Upper lobe of left lung (tissue), 6 donors: ENCODE measurements at regions not wholly inside any gene's neighbourhood (a gene's known extent, or its start where the extent isn't known, plus 50 kb on each side); places are given as distances from the start of the nearest gene placed in this dataset.

Experiments
- ATAC-seq, 2 donors: fragments of 200-7000 bp; cut with Tn5 transposase; one replicate each; pipeline ENCODE4 v1.9.1; 2022; ENCODE audit warnings: mild to moderate bottlenecking in 2 of 2, moderate library complexity in 2 of 2; ENCODE audit not compliant: low FRiP score in 2 of 2
- DNase-seq, 2 donors: peaks; one replicate each; pipeline ENCODE4 v3.0.0-alpha.2; 2019 to 2020
- H3K27ac ChIP-seq, 4 donors: fragments of 200-600 bp; sonication (generic); one replicate each; pipeline ENCODE4 v1.5.1; 2016 to 2019
- H3K27me3 ChIP-seq, 4 donors: fragments of 200-600 bp; sonication (generic); one replicate each; pipeline ENCODE4 v1.5.1; 2017 to 2019
- H3K36me3 ChIP-seq, 4 donors: fragments of 200-600 bp; sonication (generic); one replicate each; pipeline ENCODE4 v1.5.1; 2016 to 2019
- H3K4me1 ChIP-seq, 4 donors: fragments of 200-600 bp; sonication (generic); one replicate each; pipeline ENCODE4 v1.5.1; 2018 to 2019
- H3K4me3 ChIP-seq, 4 donors: fragments of 200-600 bp; sonication (generic); one replicate each; pipeline ENCODE4 v1.5.1; 2017 to 2019; ENCODE audit warnings: mild to moderate bottlenecking in 2 of 4, moderate library complexity in 1 of 4
- H3K9me3 ChIP-seq, 4 donors: fragments of 200-600 bp; sonication (generic); one replicate each; pipeline ENCODE4 v1.5.1; 2018 to 2019
- EP300 ChIP-seq, 4 donors: sonication (generic); formaldehyde crosslinking; IDR thresholded peaks; one replicate each; pipeline ENCODE4 v1.5.1; 2017; ENCODE audit warnings: antibody characterized with exemption in 4 of 4, control low read depth in 2 of 4
- POLR2A ChIP-seq, 4 donors: fragments of 450-650 bp; IDR thresholded peaks; one replicate each; pipeline ENCODE4 v1.5.1; 2016 to 2017; ENCODE audit warnings: antibody characterized with exemption in 4 of 4, mild to moderate bottlenecking in 2 of 4
- POLR2AphosphoS5 ChIP-seq, 2 donors: sonication (generic); formaldehyde crosslinking; IDR thresholded peaks; one replicate each; pipeline ENCODE4 v1.5.1; 2017; ENCODE audit warnings: antibody characterized with exemption in 2 of 2
- WGBS, 2 donors: methylation state at CpG; one replicate each; pipeline ENCODE4 v1.1.5; 2017 to 2018; 5-methylcytosine and 5-hydroxymethylcytosine counted together
- TF ChIP-seq, protein P1 (sequence below), 6 experiments: fragments of 450-650 bp in 4 of 6; fragments of 200-600 bp in 2 of 6; sonication (generic) in 2 of 6; IDR thresholded peaks; one replicate each; pipeline ENCODE4 v1.5.1; 2016 to 2019; ENCODE audit warnings: antibody characterized with exemption in 6 of 6
- donor health status: DM: no; HTN: no; CAD: no; lungs with moderate emphysema.
- donor health status: DM: no; HTN: yes; CAD: no; lungs with severe emphysema.

DNA sequence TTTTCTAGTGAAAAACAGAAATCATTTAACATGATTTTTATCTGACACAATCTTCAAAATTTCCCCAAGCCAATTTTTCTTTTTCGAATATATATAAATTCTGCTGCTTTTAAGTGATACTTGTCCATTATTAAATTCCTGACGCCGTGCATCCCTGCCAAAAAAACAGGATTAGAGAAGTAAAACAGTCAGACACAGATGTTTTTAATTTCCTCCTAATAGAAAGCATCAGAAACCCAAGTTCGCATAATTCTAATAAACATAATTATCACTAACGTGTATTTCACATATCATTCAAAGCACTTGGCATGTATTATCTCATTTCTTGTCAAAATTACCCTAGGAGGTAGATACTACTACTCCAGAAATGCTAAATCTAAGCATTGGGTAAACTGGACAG is 179.5 kb downstream of the ZFP64 start:
- Histone ChIP-seq H3K27me3 (no peaks in the 10 kb centered on the region), H3K27ac (no peak overlapping the region), H3K9me3 (peaks cover 0 to 12% (median 11%) of the 10 kb centered on the region in 4 donors), H3K4me3 (no peak overlapping the region), H3K4me1 (no peaks in the 10 kb centered on the region), H3K36me3 (no peaks in the 10 kb centered on the region)
- ATAC-seq (no peak), DNase-seq (no peak)
- 78 to 82% methylated on average over 5 of the region's 5 CpGs for WGBS, 2 donors
- TF ChIP-seq, protein P1, sequence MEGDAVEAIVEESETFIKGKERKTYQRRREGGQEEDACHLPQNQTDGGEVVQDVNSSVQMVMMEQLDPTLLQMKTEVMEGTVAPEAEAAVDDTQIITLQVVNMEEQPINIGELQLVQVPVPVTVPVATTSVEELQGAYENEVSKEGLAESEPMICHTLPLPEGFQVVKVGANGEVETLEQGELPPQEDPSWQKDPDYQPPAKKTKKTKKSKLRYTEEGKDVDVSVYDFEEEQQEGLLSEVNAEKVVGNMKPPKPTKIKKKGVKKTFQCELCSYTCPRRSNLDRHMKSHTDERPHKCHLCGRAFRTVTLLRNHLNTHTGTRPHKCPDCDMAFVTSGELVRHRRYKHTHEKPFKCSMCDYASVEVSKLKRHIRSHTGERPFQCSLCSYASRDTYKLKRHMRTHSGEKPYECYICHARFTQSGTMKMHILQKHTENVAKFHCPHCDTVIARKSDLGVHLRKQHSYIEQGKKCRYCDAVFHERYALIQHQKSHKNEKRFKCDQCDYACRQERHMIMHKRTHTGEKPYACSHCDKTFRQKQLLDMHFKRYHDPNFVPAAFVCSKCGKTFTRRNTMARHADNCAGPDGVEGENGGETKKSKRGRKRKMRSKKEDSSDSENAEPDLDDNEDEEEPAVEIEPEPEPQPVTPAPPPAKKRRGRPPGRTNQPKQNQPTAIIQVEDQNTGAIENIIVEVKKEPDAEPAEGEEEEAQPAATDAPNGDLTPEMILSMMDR (IDR thresholded peaks at IDR 0.05) = no peak
- no peak for TF ChIP-seq POLR2A (IDR thresholded peaks at IDR 0.05)

DNA sequence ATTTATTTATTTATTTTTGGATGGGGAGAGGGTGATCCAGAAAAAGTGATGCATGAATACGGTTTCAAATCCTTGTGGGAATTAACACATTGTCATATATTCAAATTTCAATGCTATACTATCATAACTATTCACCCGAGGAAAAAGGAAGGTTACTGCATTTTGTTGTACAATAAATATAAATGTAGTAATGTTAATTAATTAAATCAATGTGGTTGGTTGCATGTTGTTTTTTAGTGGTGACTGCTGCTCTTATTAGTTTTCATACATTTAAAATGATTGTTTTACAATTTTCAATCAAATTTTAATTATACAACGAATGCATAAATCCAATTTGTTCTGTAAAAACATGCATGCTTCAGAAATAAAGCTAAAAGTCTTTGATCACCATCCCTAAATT is 180.5 kb downstream of the ZFP64 start:
- Histone ChIP-seq H3K27ac (no peak overlapping the region), H3K36me3 (no peaks in the 10 kb centered on the region), H3K4me1 (no peaks in the 10 kb centered on the region), H3K9me3 (peaks cover 0 to 12% (median 11%) of the 10 kb centered on the region in 4 donors), H3K4me3 (no peak overlapping the region), H3K27me3 (no peaks in the 10 kb centered on the region)
- DNase-seq (no peak), ATAC-seq (no peak)
- WGBS, 2 donors = 86% methylated on average over 3 of the region's 3 CpGs
- TF ChIP-seq POLR2A (IDR thresholded peaks at IDR 0.05) (no peak), EP300 (IDR thresholded peaks at IDR 0.05) (no peak), POLR2AphosphoS5 (IDR thresholded peaks at IDR 0.05) (no peak)
- TF ChIP-seq, protein P1 (IDR thresholded peaks at IDR 0.05) = no peak

DNA sequence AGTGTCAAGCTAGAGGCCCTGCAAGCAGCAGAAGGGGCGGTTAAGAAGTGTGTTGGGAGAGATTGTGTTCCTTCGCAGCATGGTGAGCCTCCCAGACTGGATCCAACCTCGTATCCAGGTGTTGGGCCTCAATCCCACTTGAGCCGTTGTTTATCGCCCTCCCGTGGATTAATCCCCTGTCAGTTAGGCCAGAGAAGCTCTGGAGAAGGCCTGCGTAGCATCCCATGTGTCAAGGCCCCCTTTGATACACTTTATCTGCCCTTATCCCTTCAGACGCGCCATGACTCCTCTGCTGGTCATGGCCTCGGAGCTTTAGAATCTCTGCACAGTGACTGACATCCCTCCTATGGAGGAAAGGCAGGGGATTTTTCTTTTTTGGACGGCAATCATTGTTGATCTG is 181.0 kb downstream of the ZFP64 start:
- no peaks in the 10 kb centered on the region for H3K27me3 ChIP-seq
- H3K36me3 ChIP-seq = no peaks in the 10 kb centered on the region
- peaks cover 0 to 12% (median 11%) of the 10 kb centered on the region in 4 donors for H3K9me3 ChIP-seq
- H3K4me1 ChIP-seq = no peaks in the 10 kb centered on the region
- ATAC-seq (no peak), DNase-seq (no peak)
- H3K4me3 ChIP-seq = no peak overlapping the region
- no peak overlapping the region for H3K27ac ChIP-seq
- WGBS, 2 donors = 70 to 73% methylated on average over 10 to 11 of the region's 11 CpGs
- TF ChIP-seq, protein P1 (IDR thresholded peaks at IDR 0.05) = no peak
- TF ChIP-seq POLR2A (IDR thresholded peaks at IDR 0.05) (no peak), EP300 (IDR thresholded peaks at IDR 0.05) (no peak), POLR2AphosphoS5 (IDR thresholded peaks at IDR 0.05) (no peak)

DNA sequence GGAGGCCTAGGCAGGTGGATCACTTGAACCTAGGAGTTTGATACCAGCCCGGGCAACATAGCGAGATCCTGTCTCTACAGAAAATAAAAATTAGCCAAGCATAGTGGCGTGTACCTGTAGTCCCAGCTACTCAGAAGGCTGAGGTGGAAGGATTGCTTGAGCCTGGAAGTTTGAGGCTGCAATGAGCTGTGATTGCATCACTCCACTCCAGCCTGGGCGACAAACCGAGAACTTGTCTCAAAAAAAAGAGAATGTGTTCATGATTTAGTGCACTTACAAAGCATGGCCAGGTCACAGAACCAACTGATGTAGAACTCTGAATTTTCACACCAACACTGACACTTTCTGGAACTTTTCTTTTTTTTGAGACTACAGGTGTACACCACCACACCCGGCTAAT is 182.7 kb downstream of the ZFP64 start:
- H3K27ac ChIP-seq = no peak overlapping the region
- ATAC-seq = no peak
- 74 to 88% methylated on average over 6 of the region's 6 CpGs for WGBS, 2 donors

DNA sequence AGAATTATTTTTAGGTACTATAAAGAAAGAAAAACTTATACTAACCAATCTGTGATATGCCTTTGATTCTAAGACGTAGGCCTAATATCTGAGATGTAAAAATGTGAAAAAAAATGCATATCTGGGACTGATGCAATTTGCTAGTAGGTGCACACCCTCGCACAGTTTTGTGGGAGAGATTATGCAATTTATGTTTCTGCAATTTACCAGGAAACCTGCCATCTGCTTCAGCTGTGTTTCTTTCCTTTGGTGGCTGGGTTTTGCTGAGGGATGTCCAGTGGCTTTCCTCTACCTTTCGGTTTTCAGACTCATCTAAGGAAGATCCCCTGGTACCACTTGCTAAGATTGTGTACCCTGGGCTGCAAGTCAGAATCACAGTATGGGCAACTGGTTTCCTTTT is 186.9 kb downstream of the ZFP64 start:
- no peak overlapping the region for H3K4me3 ChIP-seq
- H3K4me1 ChIP-seq = peaks cover 0 to 2% (median 0%) of the 10 kb centered on the region in 4 donors
- DNase-seq (no peak), ATAC-seq (peak in 1 of 2 donors; percentile 28)
- 48 to 57% methylated on average over 3 of the region's 3 CpGs for WGBS, 2 donors
- H3K27ac ChIP-seq = no peak overlapping the region
- no peaks in the 10 kb centered on the region for H3K27me3 ChIP-seq
- H3K9me3 ChIP-seq = no peaks in the 10 kb centered on the region
- TF ChIP-seq EP300 (IDR thresholded peaks at IDR 0.05) (no peak), POLR2A (IDR thresholded peaks at IDR 0.05) (no peak)
- TF ChIP-seq, protein P1 (IDR thresholded peaks at IDR 0.05) = no peak
- H3K36me3 ChIP-seq = no peaks in the 10 kb centered on the region

More for the DNA sequence above, 182.7 kb downstream of the ZFP64 start:
- H3K4me1 ChIP-seq = no peaks in the 10 kb centered on the region
- no peak for DNase-seq
- peaks cover 0 to 12% (median 11%) of the 10 kb centered on the region in 4 donors for H3K9me3 ChIP-seq
- no peaks in the 10 kb centered on the region for H3K36me3 ChIP-seq
- H3K4me3 ChIP-seq = no peak overlapping the region
- no peaks in the 10 kb centered on the region for H3K27me3 ChIP-seq
- no peak for TF ChIP-seq EP300 (IDR thresholded peaks at IDR 0.05)
- TF ChIP-seq, protein P1 (IDR thresholded peaks at IDR 0.05) = no peak
- TF ChIP-seq POLR2AphosphoS5 (IDR thresholded peaks at IDR 0.05) = no peak
- no peak for TF ChIP-seq POLR2A (IDR thresholded peaks at IDR 0.05)
